WERI-Rb-1 (cell line): ENCODE measurements at regions not wholly inside any gene's neighbourhood (a gene's known extent, or its start where the extent isn't known, plus 50 kb on each side); places are given as distances from the start of the nearest gene placed in this dataset.
A peak's percentile ranks its signal among the peaks of the same experiment; 100 is the strongest.

Source experiments
- DNase-seq: peaks from one replicate; pipeline ENCODE4 v3.0.0-alpha.2; 2020
- H3K27ac ChIP-seq: fragments of 250-450 bp; sonication (Bioruptor Pico); 2 replicates; pipeline ENCODE4 v1.5.1; 2020; ENCODE audit warnings: mild to moderate bottlenecking, moderate library complexity
- H3K27me3 ChIP-seq: fragments of 250-450 bp; sonication (Bioruptor Pico); 2 replicates; pipeline ENCODE4 v1.5.1; 2021; ENCODE audit warnings: mild to moderate bottlenecking, low read depth, moderate library complexity; ENCODE audit not compliant: insufficient read depth, severe bottlenecking
- H3K36me3 ChIP-seq: fragments of 250-450 bp; sonication (Bioruptor Pico); 2 replicates; pipeline ENCODE4 v1.5.1; 2020; ENCODE audit warnings: mild to moderate bottlenecking, moderate library complexity
- H3K4me3 ChIP-seq: 2 replicates; pipeline ENCODE4 v1.5.1; 2011; ENCODE audit warnings: low read depth, mild to moderate bottlenecking, control low read depth, low read length
- H3K9me3 ChIP-seq: fragments of 250-450 bp; sonication (Bioruptor Pico); 2 replicates; pipeline ENCODE4 v1.5.1; 2021; ENCODE audit warnings: mild to moderate bottlenecking, moderate library complexity; ENCODE audit not compliant: severe bottlenecking
- TF ChIP-seq, protein P1 (sequence below): IDR thresholded peaks from 2 replicates; pipeline ENCODE4 v1.5.1; 2011; ENCODE audit warnings: low read depth, mild to moderate bottlenecking, control low read depth, inconsistent platforms, low read length

DNA sequence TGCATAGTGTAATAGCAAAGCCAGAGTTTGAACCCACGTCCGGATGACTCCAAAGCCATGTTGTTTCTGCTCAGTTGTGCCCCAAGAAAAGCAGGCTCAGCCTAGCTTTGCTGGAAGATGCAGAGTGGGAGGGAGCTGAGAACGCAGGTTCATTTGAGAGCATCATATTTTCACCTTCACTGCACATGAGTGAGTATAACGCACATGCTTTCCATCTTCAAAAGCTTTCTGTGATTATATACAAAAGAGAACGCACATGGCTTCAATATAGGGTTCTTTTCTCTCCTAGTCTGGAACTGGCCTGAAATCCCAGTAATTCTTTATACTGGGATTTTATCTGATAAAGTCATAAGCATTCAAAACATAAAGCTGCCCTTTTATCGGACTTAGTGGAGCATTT is 385.5 kb upstream of the CADM1 start:
- H3K9me3 ChIP-seq = no peaks in the 10 kb centered on the region
- no peaks in the 10 kb centered on the region for H3K27me3 ChIP-seq
- no peaks in the 10 kb centered on the region for H3K36me3 ChIP-seq
- TF ChIP-seq, protein P1, sequence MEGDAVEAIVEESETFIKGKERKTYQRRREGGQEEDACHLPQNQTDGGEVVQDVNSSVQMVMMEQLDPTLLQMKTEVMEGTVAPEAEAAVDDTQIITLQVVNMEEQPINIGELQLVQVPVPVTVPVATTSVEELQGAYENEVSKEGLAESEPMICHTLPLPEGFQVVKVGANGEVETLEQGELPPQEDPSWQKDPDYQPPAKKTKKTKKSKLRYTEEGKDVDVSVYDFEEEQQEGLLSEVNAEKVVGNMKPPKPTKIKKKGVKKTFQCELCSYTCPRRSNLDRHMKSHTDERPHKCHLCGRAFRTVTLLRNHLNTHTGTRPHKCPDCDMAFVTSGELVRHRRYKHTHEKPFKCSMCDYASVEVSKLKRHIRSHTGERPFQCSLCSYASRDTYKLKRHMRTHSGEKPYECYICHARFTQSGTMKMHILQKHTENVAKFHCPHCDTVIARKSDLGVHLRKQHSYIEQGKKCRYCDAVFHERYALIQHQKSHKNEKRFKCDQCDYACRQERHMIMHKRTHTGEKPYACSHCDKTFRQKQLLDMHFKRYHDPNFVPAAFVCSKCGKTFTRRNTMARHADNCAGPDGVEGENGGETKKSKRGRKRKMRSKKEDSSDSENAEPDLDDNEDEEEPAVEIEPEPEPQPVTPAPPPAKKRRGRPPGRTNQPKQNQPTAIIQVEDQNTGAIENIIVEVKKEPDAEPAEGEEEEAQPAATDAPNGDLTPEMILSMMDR = no peak
- no peak overlapping the region for H3K4me3 ChIP-seq
- DNase-seq = no peak
- H3K27ac ChIP-seq = no peak overlapping the region

DNA sequence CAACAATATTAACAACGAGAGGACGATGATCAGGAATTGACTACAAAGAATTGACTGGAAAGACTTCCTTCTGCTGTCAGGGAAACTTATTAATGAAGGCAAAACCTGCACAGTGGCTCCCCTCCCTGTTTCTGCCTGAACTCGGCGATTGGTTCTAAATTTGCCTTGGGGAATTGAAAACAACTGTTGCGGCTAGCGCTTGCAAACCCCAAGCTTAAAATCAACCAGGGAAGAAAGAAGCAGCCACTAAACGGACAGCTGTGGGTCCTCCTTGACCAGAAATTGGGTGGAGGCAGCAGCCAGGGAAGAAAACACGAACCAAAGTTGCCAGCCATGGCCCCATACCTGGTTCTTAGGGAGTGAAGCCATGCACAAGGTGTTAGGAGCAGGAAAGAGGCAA is 383.5 kb upstream of the CADM1 start:
- Histone ChIP-seq H3K27ac (no peak overlapping the region), H3K9me3 (no peaks in the 10 kb centered on the region), H3K36me3 (no peaks in the 10 kb centered on the region), H3K4me3 (no peak overlapping the region), H3K27me3 (no peaks in the 10 kb centered on the region)
- no peak for DNase-seq
- TF ChIP-seq, protein P1 = no peak

DNA sequence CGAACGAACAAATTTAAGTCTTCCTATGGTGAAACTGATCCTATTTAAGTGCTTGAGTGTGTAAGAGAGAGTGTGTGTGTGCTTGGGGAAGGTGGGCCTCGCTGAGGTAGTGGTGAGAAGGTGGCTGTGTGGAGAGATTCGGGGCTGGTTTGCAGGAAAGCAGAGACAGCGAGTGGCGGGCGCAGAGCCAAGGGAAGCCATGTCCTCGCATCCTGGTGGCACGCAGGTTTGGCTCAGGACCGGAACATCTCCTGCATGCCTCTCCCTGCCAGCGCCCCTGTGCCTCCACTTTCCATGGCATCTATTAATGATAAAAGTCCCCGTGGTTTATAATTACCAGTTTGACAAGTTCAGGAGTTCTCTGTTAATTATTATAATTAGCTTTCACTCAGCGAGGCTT is 383.1 kb upstream of the CADM1 start:
- H3K9me3 ChIP-seq = no peaks in the 10 kb centered on the region
- no peaks in the 10 kb centered on the region for H3K27me3 ChIP-seq
- H3K4me3 ChIP-seq = no peak overlapping the region
- H3K27ac ChIP-seq = no peak overlapping the region
- DNase-seq = no peak
- TF ChIP-seq, protein P1 = no peak
- H3K36me3 ChIP-seq = no peaks in the 10 kb centered on the region

DNA sequence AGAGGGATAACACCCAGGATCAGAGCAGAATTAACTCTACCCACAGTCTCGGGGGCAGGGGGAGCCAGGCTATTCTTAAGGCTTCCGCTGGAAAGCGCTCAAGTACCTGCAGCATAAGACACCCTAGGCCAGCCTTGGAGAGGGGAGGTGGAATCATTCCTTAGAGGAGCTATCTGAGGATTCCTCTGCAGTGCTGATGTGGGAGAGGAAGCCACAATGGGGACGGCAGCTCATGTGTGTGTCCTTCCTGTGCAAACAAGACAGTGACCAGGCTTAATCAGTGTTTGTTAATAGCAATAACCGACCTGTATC is 382.2 kb upstream of the CADM1 start:
- no peaks in the 10 kb centered on the region for H3K27me3 ChIP-seq
- DNase-seq = peak; percentile 42

DNA sequence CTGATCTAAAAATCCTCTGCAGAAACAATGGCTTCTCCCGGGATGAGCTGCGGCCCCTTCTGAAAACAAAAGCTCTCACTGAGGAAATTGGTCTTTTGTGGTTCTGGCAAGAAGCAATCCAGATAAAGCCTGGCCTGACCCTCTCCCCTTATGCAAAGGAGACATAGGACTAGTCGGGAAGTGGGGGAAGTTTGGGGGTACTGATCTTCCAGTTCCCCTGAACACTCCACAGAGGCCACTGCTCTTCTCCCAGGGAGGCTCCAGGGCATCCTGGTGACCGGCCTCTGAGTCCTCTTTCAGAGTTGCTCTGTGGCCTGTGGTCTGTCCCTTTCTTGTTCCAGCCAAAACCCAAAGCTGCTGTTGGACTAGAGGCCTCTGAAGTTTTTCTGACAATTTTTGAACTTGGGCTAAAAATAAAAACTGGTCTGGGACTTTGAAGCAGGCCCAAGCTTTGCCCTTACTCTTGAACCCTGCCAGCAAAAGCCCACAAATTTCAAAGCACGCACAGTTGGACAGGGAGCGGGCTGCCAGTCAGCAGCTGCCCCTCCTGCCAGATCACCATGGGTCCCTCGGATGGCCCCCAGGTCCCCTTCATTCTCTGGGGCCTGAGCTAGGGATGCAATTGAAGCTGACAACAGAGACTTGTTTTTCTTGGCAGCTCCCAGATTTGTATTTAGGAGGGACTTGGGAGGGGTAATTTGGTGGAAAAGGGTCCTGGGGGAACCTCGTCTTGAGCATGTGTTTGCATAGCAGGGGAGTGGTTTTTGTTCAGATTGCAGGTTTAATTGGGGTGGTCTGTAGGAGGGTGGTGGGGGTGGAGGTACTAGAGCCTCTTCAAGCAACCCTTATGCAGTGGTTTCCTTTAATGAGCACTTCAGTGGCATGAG is 381.6 kb upstream of the CADM1 start:
- H3K27me3 ChIP-seq = no peaks in the 10 kb centered on the region
- no peak for DNase-seq
- H3K36me3 ChIP-seq = no peaks in the 10 kb centered on the region
- H3K27ac ChIP-seq = no peak overlapping the region; the same call in 1 of the 2 replicates
- TF ChIP-seq, protein P1 = no peak
- H3K4me3 ChIP-seq = no peak overlapping the region
- peaks cover 4% of the 10 kb centered on the region for H3K9me3 ChIP-seq

More for the DNA sequence above, 382.2 kb upstream of the CADM1 start:
- Histone ChIP-seq H3K27ac (no peak overlapping the region), H3K4me3 (no peak overlapping the region), H3K9me3 (peaks cover 3% of the 10 kb centered on the region), H3K36me3 (no peaks in the 10 kb centered on the region)
- TF ChIP-seq, protein P1 = peak; percentile 23; the same call in 1 of the 2 replicates
